Muscle layer of colon (tissue), 2 donors: ENCODE measurements at regions not wholly inside any gene's neighbourhood (a gene's known extent, or its start where the extent isn't known, plus 50 kb on each side); places are given as distances from the start of the nearest gene placed in this dataset.

Experiments used
- H3K27ac ChIP-seq: one replicate; pipeline ENCODE4 v1.7.0; 2013; ENCODE audit warnings: low read depth, mild to moderate bottlenecking, low read length, moderate library complexity
- H3K27me3 ChIP-seq, 2 donors: one replicate each; pipeline ENCODE4 v1.7.0; 2013; ENCODE audit warnings: low read length in 2 of 2, mild to moderate bottlenecking in 2 of 2; ENCODE audit not compliant: insufficient read depth in 2 of 2, control insufficient read depth in 1 of 2
- H3K36me3 ChIP-seq: one replicate; pipeline ENCODE4 v1.7.0; 2013; ENCODE audit warnings: mild to moderate bottlenecking, low read length; ENCODE audit not compliant: insufficient read depth
- H3K4me1 ChIP-seq: one replicate; pipeline ENCODE4 v1.7.0; 2013; ENCODE audit warnings: mild to moderate bottlenecking, low read length; ENCODE audit not compliant: insufficient read depth
- H3K4me3 ChIP-seq, 2 donors: one replicate each; pipeline ENCODE4 v1.7.0; 2013; ENCODE audit warnings: low read length in 2 of 2, low read depth in 1 of 2, mild to moderate bottlenecking in 1 of 2, moderate library complexity in 1 of 2
- H3K9ac ChIP-seq: one replicate; pipeline ENCODE4 v1.7.0; 2013; ENCODE audit warnings: low read length
- H3K9me3 ChIP-seq: one replicate; pipeline ENCODE4 v1.7.0; 2013; ENCODE audit warnings: mild to moderate bottlenecking, low read length
- donor health status: abdominal sarcoma.
- donor health status: Adenocarcinoma of cecum.

- Histone ChIP-seq H3K4me3 (no peak overlapping the region), H3K9me3 (no peaks in the 10 kb centered on the region), H3K9ac (no peak overlapping the region), H3K36me3 (no peaks in the 10 kb centered on the region), H3K27me3 (no peaks in the 10 kb centered on the region), H3K27ac (no peak overlapping the region), H3K4me1 (no peaks in the 10 kb centered on the region)
Measured at GRCh38 chr20:39429726-39430125, 467.6 kb downstream of the DHX35 start.

- H3K27ac ChIP-seq: no peak overlapping the region
- H3K4me3 ChIP-seq: no peak overlapping the region
- H3K36me3 ChIP-seq: no peaks in the 10 kb centered on the region
- H3K9ac ChIP-seq: no peak overlapping the region
- no peaks in the 10 kb centered on the region for H3K27me3 ChIP-seq
- no peaks in the 10 kb centered on the region for H3K9me3 ChIP-seq
- H3K4me1 ChIP-seq: no peaks in the 10 kb centered on the region
Measured at GRCh38 chr20:39424962-39425678, 463.0 kb downstream of the DHX35 start.

GRCh38 chr20:39421571-39422105 lies 459.5 kb downstream of the DHX35 start:
- Histone ChIP-seq H3K9me3 (no peaks in the 10 kb centered on the region), H3K9ac (no peak overlapping the region), H3K4me1 (no peaks in the 10 kb centered on the region), H3K27me3 (no peaks in the 10 kb centered on the region), H3K27ac (no peak overlapping the region), H3K4me3 (no peak overlapping the region), H3K36me3 (no peaks in the 10 kb centered on the region)

- no peak overlapping the region for H3K27ac ChIP-seq
- no peak overlapping the region for H3K4me3 ChIP-seq
- no peaks in the 10 kb centered on the region for H3K9me3 ChIP-seq
- no peak overlapping the region for H3K9ac ChIP-seq
- H3K36me3 ChIP-seq: no peaks in the 10 kb centered on the region
- H3K27me3 ChIP-seq: no peaks in the 10 kb centered on the region
- no peaks in the 10 kb centered on the region for H3K4me1 ChIP-seq
Measured at GRCh38 chr20:39412091-39412490, 449.9 kb downstream of the DHX35 start.

- peaks cover 8% of the 10 kb centered on the region for H3K4me1 ChIP-seq
- no peak overlapping the region for H3K4me3 ChIP-seq
- H3K27me3 ChIP-seq: no peaks in the 10 kb centered on the region
- no peaks in the 10 kb centered on the region for H3K9me3 ChIP-seq
- H3K9ac ChIP-seq: no peak overlapping the region
- H3K36me3 ChIP-seq: no peaks in the 10 kb centered on the region
- no peak overlapping the region for H3K27ac ChIP-seq
Measured at GRCh38 chr20:39399463-39399862, 437.3 kb downstream of the DHX35 start.

GRCh38 chr20:39398656-39399055 lies 436.5 kb downstream of the DHX35 start:
- Histone ChIP-seq H3K9ac (no peak overlapping the region), H3K27me3 (no peaks in the 10 kb centered on the region), H3K27ac (no peak overlapping the region), H3K36me3 (no peaks in the 10 kb centered on the region), H3K4me1 (peaks cover 8% of the 10 kb centered on the region), H3K9me3 (no peaks in the 10 kb centered on the region), H3K4me3 (no peak overlapping the region)

- H3K27ac ChIP-seq: no peak overlapping the region
- no peak overlapping the region for H3K9ac ChIP-seq
- H3K4me1 ChIP-seq: peaks cover 8% of the 10 kb centered on the region
- H3K27me3 ChIP-seq: no peaks in the 10 kb centered on the region
- no peaks in the 10 kb centered on the region for H3K36me3 ChIP-seq
- H3K4me3 ChIP-seq: no peak overlapping the region
- H3K9me3 ChIP-seq: no peaks in the 10 kb centered on the region
Measured at GRCh38 chr20:39397646-39398045, 435.5 kb downstream of the DHX35 start.

GRCh38 chr20:39395478-39396291 lies 433.5 kb downstream of the DHX35 start:
- Histone ChIP-seq H3K4me1 (no peaks in the 10 kb centered on the region), H3K4me3 (no peak overlapping the region), H3K27ac (no peak overlapping the region), H3K27me3 (no peaks in the 10 kb centered on the region), H3K36me3 (no peaks in the 10 kb centered on the region), H3K9ac (no peak overlapping the region), H3K9me3 (no peaks in the 10 kb centered on the region)

- H3K36me3 ChIP-seq: no peaks in the 10 kb centered on the region
- no peak overlapping the region for H3K4me3 ChIP-seq
- no peak overlapping the region for H3K27ac ChIP-seq
- H3K9ac ChIP-seq: no peak overlapping the region
- no peaks in the 10 kb centered on the region for H3K27me3 ChIP-seq
- H3K4me1 ChIP-seq: no peaks in the 10 kb centered on the region
- no peaks in the 10 kb centered on the region for H3K9me3 ChIP-seq
Measured at GRCh38 chr20:39394461-39394860, 432.3 kb downstream of the DHX35 start.

- Histone ChIP-seq H3K27me3 (no peaks in the 10 kb centered on the region), H3K4me3 (no peak overlapping the region), H3K27ac (no peak overlapping the region), H3K4me1 (no peaks in the 10 kb centered on the region), H3K9ac (no peak overlapping the region), H3K9me3 (no peaks in the 10 kb centered on the region), H3K36me3 (no peaks in the 10 kb centered on the region)
Measured at GRCh38 chr20:39390186-39390585, 428.0 kb downstream of the DHX35 start.

- no peaks in the 10 kb centered on the region for H3K27me3 ChIP-seq
- no peaks in the 10 kb centered on the region for H3K9me3 ChIP-seq
- no peak overlapping the region for H3K4me3 ChIP-seq
- no peak overlapping the region for H3K9ac ChIP-seq
- no peak overlapping the region for H3K27ac ChIP-seq
- no peaks in the 10 kb centered on the region for H3K4me1 ChIP-seq
- H3K36me3 ChIP-seq: no peaks in the 10 kb centered on the region
Measured at GRCh38 chr20:39381595-39381994, 419.5 kb downstream of the DHX35 start.
